ENCODE measurements at regions not wholly inside any gene's neighbourhood (a gene's known extent, or its start where the extent isn't known, plus 50 kb on each side); places are given as distances from the start of the nearest gene placed in this dataset.

DNA sequence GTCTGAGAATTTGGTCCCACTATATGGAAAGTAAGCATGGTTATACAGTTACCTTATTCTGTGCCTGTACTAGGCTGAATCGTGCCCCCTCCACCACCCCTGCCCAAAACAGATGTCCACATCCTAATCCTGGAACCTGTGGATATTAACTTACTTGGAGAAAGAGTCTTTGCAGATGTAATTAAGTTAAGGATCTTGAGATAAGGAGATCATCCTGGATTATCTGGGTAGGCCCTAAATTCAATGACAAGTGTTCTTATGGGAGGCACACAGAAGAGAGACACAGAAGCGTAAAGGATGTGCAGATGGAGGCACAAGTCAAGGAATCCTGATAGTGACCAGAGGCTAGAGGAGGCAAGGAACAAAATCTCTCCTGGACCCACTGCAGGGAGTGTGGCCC lies 116.7 kb upstream of the MAN1A1 start:
- H3K4me3 ChIP-seq (ENCODE audit: low read depth, poor library complexity, severe bottlenecking): no peak overlapping the region
- WGBS, 2 donors: 88 to 90% methylated on average over 2 of the region's 2 CpGs
- DNase-seq (ENCODE audit: low spot score in 2 of 2): no peak
- intact Hi-C loops (cut with DNase I; ENCODE audit: low total_unique reads): no loop called here
- TF ChIP-seq, protein P1, sequence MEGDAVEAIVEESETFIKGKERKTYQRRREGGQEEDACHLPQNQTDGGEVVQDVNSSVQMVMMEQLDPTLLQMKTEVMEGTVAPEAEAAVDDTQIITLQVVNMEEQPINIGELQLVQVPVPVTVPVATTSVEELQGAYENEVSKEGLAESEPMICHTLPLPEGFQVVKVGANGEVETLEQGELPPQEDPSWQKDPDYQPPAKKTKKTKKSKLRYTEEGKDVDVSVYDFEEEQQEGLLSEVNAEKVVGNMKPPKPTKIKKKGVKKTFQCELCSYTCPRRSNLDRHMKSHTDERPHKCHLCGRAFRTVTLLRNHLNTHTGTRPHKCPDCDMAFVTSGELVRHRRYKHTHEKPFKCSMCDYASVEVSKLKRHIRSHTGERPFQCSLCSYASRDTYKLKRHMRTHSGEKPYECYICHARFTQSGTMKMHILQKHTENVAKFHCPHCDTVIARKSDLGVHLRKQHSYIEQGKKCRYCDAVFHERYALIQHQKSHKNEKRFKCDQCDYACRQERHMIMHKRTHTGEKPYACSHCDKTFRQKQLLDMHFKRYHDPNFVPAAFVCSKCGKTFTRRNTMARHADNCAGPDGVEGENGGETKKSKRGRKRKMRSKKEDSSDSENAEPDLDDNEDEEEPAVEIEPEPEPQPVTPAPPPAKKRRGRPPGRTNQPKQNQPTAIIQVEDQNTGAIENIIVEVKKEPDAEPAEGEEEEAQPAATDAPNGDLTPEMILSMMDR (IDR thresholded peaks at IDR 0.05): no peak
- no peak for TF ChIP-seq POLR2A (IDR thresholded peaks at IDR 0.05)

GRCh38 chr6:119463081-119463626 lies 113.6 kb upstream of the MAN1A1 start:
- no peak overlapping the region for H3K4me3 ChIP-seq (ENCODE audit: low read depth, poor library complexity, severe bottlenecking)
- intact Hi-C loops (cut with DNase I; ENCODE audit: low total_unique reads): no loop called here
- TF ChIP-seq, protein P1 (IDR thresholded peaks at IDR 0.05): no peak
- no peak for TF ChIP-seq POLR2A (IDR thresholded peaks at IDR 0.05)
- no peak for DNase-seq (ENCODE audit: low spot score in 2 of 2)
- 69 to 72% methylated on average over 4 of the region's 4 CpGs for WGBS, 2 donors

DNA sequence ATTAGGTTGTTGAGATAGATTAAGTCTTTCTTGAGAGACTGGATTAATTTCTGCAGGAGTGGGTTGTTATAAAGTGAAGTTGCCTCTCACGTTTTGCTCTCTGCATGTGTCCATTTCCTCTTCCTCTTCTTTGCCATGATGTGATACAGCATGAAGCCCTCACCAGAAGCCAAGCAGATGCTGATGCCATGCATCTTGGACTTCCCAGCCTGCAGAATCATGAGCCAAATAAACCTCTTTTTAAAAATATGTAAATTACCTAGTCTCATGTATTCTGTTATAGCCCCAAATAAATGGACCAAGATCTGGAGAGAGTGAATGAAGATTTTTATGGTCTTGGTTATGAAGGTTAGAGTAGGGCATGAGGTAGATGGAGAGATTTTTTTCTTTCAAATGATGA lies 111.6 kb upstream of the MAN1A1 start:
- H3K4me3 ChIP-seq (ENCODE audit: low read depth, poor library complexity, severe bottlenecking): no peak overlapping the region
- WGBS, 2 donors: 50 to 65% methylated on average over 1 of the region's 1 CpG
- DNase-seq (ENCODE audit: low spot score in 2 of 2): no peak
- intact Hi-C loops (cut with DNase I; ENCODE audit: low total_unique reads): no loop called here
- TF ChIP-seq, protein P1 (IDR thresholded peaks at IDR 0.05): no peak
- no peak for TF ChIP-seq POLR2A (IDR thresholded peaks at IDR 0.05)

- intact Hi-C loops (cut with DNase I; ENCODE audit: low total_unique reads): no loop called here
- TF ChIP-seq POLR2A (IDR thresholded peaks at IDR 0.05): no peak
- TF ChIP-seq, protein P1 (IDR thresholded peaks at IDR 0.05): no peak
- no peak overlapping the region for H3K4me3 ChIP-seq (ENCODE audit: low read depth, poor library complexity, severe bottlenecking)
- DNase-seq (ENCODE audit: low spot score in 2 of 2): no peak
- 89 to 93% methylated on average over 6 of the region's 6 CpGs for WGBS, 2 donors
Observed at GRCh38 chr6:119459207-119459974, 109.8 kb upstream of the MAN1A1 start.

DNA sequence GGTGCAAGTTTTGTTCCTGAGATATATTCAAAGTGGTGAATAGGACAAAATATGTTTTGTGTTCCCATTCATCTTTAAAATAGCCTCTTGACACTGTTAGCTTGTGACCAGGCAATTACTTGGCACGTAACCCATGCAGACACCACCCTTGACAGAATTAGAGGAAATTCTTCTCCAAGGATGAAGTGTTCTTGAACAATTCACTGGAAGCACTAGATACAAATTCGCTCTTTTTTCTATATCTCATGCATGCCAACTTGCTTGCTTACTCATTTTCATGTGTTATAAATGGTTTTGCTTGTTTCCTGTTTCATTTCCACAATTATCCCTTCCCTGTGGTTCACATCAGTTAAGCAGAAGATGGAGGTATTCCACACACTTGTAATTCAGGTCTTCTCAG lies 105.2 kb upstream of the MAN1A1 start:
- TF ChIP-seq, protein P1 (IDR thresholded peaks at IDR 0.05): no peak
- TF ChIP-seq POLR2A (IDR thresholded peaks at IDR 0.05): no peak
- intact Hi-C loops (cut with DNase I; ENCODE audit: low total_unique reads): no loop called here
- H3K4me3 ChIP-seq (ENCODE audit: low read depth, poor library complexity, severe bottlenecking): no peak overlapping the region
- peak in 1 of 2 donors; percentile 66 for DNase-seq (ENCODE audit: low spot score in 2 of 2)
- WGBS, 2 donors: 49 to 54% methylated on average over 2 of the region's 2 CpGs

All from lower leg skin (tissue), 4 donors.